GM21786 (cell line): ENCODE measurements at regions not wholly inside any gene's neighbourhood (a gene's known extent, or its start where the extent isn't known, plus 50 kb on each side); places are given as distances from the start of the nearest gene placed in this dataset.

ENCODE experiments used
- ATAC-seq: cut with Tn5 transposase; IDR thresholded peaks from one replicate; pipeline ENCODE4 v1.9.1; 2021; ENCODE audit not compliant: unreplicated experiment

DNA sequence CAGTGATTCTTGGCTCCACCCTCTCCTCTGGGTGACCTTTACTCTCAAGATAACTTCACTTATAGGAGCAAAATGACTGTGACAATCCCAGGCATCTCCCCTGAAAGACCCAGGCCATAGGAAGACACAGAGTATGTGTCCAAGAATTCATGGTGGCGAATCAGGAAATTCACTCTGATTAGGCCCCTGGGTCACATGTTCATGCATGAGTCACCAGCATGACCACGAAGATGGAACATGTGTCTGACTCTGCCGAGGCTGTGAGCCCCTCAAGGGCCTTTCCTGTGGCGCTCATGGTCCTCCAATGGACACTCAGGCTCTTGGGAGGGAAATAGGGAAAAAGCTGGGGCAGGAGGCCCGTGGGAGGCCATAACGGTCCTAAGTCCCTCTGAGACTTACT, 74.0 kb upstream of the TEX51 start:
- no peak for ATAC-seq

DNA sequence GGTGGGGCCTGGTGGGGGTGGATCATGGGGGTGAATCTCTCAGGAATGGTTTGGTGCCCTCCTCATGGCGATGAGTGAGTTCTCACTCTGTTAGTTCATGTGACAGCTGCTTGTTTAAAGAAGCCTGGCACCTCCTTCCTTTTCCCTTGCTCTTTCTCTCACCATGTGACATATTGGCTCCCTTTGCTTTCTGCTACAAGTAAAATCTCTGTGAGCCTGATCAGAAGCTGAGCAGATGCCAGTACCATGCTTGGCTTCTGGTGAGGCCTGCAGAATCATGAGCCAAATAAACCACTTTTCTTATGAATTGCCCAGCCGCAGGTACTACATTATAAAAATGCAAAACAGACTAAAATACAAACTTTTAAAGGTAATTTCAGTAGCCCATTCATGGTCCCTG, 73.4 kb upstream of the TEX51 start:
- ATAC-seq: no peak

DNA sequence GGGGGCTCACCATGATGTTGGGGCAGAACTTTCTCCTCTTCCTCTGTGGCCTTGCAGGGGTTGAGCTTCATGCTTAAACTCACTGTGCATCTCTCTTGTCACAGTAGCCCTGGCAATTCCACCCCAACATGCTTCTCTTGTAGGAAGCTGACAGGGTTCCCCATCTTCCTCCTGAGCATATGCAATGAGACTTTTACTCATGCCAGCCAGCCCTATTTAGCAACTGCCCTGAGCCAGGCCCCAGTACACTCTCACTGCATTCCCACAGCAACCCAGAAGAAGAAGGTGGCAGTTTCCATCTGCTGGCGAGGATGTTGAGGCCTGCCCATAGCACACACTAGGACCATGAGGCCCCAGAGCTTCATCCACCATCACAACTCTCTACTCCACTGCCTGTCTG, 72.2 kb upstream of the TEX51 start:
- ATAC-seq: no peak

DNA sequence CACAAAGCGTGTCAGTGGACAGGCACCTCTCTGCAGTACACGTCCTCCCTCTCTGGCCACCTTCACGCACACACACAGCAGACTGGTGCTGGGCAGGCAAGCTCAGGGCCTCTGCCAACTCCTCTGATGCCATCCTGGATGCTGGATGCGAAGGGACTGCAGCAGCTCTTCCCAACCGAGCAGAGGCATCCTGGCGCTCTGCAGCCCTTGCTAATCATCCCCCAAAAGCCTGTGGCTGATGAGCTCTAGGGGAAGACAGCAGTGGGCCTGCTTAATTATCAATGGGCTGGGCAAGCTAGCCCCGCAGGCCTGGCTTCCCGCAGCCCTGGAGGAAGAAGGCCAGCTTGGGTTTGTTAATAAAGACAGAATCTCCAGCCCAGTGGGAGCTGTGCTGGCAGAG, 71.3 kb upstream of the TEX51 start:
- no peak for ATAC-seq

- no peak for ATAC-seq
Measured at GRCh38 chr2:126828051-126828450, 70.6 kb upstream of the TEX51 start.

- no peak for ATAC-seq
Measured at GRCh38 chr2:126828491-126828890, 70.2 kb upstream of the TEX51 start.

- no peak for ATAC-seq
Measured at GRCh38 chr2:126831234-126832005, 67.3 kb upstream of the TEX51 start.

DNA sequence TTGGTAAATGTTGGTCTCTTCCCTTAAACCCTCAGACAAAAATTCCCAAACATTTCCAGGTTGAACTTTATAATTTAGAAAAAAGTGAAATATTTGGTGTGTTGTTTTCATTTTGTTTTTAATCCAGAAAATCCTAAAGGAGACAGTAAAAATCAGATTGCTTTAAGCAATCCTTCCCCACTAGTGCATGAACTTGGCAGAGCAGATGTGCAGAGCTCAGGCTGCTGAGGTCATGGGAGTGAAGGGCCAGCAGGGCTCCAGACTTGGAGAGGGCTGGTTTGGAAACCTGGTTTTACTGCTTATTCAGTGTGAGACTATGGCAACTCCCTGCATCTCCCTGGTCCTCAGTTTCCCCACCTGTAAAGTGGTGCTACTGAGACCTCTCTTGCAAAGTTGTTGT, 66.7 kb upstream of the TEX51 start:
- no peak for ATAC-seq

DNA sequence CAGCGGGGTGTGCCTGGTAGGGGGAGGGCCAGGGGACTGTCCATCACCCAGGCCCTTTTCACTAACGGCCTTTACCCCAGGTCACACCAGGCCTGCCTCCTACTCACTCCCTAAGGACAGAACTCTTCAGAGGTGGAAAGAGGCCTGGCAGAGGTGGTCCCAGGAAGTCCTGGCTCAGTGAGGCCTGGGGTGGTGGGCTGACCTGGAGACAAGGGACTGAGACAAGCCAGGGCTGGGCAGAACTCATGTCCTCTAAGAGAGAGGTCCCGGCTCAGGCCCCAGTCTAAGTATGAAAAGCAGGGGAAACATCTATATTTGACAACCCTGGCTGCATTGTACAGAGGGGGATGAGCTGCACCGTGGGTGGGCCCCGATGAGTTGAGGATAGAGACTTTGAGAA, 65.9 kb upstream of the TEX51 start:
- ATAC-seq: no peak

DNA sequence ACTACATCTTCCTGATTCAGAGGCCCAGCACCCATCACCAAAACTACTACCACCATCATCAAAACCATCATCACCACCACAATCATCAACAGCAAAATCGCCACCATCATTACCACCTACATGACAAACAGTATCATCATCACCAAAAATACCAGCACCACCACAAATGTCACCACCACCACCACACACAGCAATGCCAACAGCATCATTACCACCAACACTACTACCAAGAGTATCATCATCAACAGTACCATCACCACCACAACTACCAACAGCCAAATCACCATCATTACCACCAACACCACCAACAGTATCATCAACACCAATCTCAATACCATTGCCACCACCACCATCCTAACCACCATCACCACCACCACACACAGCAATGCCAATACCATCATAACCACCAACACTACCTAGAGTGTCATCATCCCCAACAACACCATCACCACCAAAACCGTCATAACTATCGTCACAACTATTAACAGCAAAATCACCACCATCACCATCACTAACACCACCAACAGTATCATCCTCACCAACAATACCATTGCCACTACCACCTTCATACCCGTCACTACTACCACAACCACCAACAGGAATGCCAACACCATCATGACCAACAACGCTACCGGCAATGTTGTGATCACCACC, 64.6 kb upstream of the TEX51 start:
- ATAC-seq: no peak

- ATAC-seq: no peak
Measured at GRCh38 chr2:126835261-126835660, 63.4 kb upstream of the TEX51 start.

GRCh38 chr2:126835831-126836230, 62.9 kb upstream of the TEX51 start:
- ATAC-seq: no peak

GRCh38 chr2:126836761-126837679, 61.7 kb upstream of the TEX51 start:
- no peak for ATAC-seq

GRCh38 chr2:126837966-126838715, 60.5 kb upstream of the TEX51 start:
- no peak for ATAC-seq

- ATAC-seq: no peak
Measured at GRCh38 chr2:126838716-126838985, 60.0 kb upstream of the TEX51 start.

DNA sequence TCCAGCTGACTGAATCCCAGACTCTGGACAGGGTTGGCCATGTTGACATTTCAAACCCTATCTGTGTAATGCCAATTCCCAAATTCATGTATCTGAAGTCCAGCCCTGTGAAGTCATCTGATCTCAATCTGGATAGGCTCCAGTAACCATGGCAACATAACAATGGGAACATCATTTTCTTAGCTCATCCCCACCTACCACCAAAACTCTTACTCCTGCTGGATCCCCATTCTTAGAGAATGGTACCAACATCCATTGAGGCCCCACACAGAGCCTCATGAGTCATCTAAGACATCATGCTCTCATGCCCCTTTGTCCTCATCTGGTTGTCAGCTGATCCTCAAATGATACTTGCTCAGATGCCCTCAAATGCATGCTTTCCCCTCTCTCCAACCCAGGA, 58.9 kb upstream of the TEX51 start:
- no peak for ATAC-seq

DNA sequence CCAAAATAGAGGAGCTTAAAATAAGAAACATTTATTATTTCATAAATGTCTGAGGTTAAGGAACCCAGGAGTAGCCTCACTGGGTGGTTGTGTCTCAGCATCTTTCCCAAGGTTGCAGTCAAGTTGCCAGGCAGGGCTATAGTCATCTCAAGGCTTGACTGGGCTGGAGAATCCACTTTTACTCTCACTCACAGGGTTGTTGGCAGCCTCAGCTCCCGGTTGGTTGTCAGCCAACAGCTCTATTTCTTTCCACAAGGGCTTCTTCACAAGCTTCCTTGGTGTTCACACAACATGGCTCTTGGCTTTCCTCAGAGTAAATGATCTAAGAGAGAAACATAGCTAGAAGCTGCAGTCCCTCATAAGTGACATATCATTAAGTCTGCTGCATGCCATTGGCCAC, 55.6 kb upstream of the TEX51 start:
- ATAC-seq: no peak

GRCh38 chr2:126846241-126846640, 52.4 kb upstream of the TEX51 start:
- no peak for ATAC-seq
